Astrocyte of the cerebellum (primary cell): ENCODE measurements at regions not wholly inside any gene's neighbourhood (a gene's known extent, or its start where the extent isn't known, plus 50 kb on each side); places are given as distances from the start of the nearest gene placed in this dataset.
"Not testable (repeated sequence)": the region's sequence is repeated elsewhere in the genome, so short reads cannot be mapped to it uniquely, and the experiment has no call there.

Experiments used
- DNase-seq: peaks from one replicate; pipeline ENCODE4 v3.0.0-alpha.2; 2011; ENCODE audit warnings: low read depth
- H3K4me3 ChIP-seq: 2 replicates; pipeline ENCODE4 v1.5.1; 2011; ENCODE audit warnings: mild to moderate bottlenecking, low read depth, low read length, moderate library complexity
- in situ Hi-C: cut with HindIII; loops from 2 replicates; pipeline ENCODE4 v1.10.0; 2017; ENCODE audit warnings: low sequenced_read_pairs
- TF ChIP-seq, protein P1 (sequence below): IDR thresholded peaks from 2 replicates; pipeline ENCODE4 v1.5.1; 2012; ENCODE audit warnings: low read length, low read depth, moderate library complexity, mild to moderate bottlenecking; ENCODE audit errors: missing control alignments

DNA sequence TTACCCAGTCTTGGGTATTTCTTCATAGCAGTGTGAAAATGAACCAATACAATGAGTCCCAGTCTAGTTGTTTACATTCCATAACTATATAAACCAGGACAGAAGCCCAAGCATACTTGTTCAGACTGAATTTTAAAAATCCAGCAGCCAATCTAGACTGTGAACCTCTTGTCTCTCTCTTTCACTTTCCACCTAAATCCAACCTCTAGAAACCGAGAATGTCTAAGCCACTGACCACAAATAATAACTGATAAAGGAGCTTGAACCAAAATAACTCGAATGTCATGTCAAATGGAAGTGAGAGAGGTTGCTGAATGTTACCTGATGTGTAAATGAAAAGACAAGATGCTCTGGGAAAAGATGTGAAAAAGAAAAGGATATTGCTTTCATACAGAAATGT lies 544.7 kb downstream of the NLGN4X start:
- TF ChIP-seq, protein P1, sequence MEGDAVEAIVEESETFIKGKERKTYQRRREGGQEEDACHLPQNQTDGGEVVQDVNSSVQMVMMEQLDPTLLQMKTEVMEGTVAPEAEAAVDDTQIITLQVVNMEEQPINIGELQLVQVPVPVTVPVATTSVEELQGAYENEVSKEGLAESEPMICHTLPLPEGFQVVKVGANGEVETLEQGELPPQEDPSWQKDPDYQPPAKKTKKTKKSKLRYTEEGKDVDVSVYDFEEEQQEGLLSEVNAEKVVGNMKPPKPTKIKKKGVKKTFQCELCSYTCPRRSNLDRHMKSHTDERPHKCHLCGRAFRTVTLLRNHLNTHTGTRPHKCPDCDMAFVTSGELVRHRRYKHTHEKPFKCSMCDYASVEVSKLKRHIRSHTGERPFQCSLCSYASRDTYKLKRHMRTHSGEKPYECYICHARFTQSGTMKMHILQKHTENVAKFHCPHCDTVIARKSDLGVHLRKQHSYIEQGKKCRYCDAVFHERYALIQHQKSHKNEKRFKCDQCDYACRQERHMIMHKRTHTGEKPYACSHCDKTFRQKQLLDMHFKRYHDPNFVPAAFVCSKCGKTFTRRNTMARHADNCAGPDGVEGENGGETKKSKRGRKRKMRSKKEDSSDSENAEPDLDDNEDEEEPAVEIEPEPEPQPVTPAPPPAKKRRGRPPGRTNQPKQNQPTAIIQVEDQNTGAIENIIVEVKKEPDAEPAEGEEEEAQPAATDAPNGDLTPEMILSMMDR, result no peak
- no peak for DNase-seq
- in situ Hi-C loops, result no loop called here

DNA sequence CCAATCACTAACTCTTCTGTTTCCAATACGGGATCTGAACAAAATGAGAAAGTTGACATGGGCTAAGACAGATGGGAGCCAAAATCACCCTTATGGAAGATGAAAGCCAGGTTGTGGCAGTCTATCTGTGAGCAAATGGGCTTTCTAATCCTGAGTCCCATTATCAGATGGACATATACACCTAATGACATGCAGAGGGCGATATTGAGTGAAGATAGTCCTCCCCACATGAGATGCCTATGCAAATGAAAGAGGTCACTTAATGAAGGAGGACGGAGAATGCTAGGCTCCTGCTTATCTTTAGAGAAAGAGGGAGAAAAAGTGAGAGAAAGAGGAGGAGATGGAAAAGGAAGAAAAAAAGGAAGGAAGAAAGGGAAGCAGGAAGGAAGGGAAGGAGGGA lies 547.5 kb downstream of the NLGN4X start:
- TF ChIP-seq, protein P1, result peak; percentile 24
- in situ Hi-C loops, result no loop called here
- no peak overlapping the region for H3K4me3 ChIP-seq
- DNase-seq, result peak; percentile 8

More for the DNA sequence above, 544.7 kb downstream of the NLGN4X start:
- H3K4me3 ChIP-seq, result no peak overlapping the region

DNA sequence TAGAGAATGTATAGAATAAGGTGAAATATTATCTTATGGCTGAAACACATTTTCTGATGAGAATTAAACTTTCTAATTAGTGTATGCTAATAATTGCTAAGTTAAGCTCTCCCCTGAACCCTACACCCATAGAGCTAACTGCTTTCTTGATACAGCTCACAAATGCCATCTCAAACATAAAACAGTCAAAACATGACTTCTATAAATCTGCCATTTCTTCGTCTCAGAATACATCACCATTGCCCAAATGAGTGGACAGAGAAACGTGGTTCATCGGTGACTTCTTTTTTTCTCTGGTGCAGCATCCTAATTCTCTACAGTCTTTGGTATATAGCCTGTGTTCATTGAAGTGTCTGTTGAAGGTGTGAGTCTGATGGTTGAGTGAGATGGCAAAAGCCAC lies 554.6 kb downstream of the NLGN4X start:
- TF ChIP-seq, protein P1, result no peak
- DNase-seq, result no peak
- H3K4me3 ChIP-seq, result no peak overlapping the region
- in situ Hi-C loops, result no loop called here

DNA sequence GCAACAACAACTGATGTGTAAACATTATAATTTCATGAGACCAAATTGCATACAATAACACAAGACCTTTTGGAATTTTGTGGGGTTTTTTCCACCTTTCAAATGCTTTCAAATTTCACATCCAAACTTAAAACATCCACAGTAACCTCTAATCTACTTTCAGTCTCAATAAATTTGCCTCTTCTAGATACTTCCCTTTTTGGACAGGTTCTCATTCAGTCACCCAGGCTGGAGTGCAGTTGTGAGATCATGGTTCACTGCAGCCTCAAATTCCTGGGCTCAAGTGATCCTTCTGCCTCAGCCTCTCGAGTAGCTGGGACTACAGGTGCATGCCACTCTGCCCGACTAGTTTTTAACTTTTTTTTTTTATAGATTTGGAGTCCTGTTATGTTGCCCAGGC lies 556.6 kb downstream of the NLGN4X start:
- in situ Hi-C loops, result no loop called here
- no peak for DNase-seq
- H3K4me3 ChIP-seq, result no peak overlapping the region
- TF ChIP-seq, protein P1, result no peak

DNA sequence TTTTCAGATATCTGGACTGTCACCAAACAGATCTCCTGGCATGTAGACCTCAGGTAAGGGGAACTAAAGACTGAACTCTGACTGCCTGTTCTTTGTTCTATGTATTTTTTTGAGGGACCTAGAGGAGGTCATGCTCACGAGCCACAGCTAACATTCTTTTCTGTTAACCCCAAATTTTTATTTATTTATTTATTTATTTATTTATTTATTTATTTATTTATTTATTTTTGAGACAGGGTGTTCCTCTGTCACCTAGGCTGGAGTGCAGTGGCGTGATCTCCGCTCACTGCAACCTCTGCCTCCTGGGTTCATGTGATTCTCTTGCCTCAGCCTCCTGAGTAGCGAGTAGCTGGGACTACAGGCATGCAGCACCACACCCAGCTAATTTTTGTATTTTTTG lies 562.0 kb downstream of the NLGN4X start:
- in situ Hi-C loops, H3K4me3 ChIP-seq, DNase-seq: not testable (repeated sequence)

DNA sequence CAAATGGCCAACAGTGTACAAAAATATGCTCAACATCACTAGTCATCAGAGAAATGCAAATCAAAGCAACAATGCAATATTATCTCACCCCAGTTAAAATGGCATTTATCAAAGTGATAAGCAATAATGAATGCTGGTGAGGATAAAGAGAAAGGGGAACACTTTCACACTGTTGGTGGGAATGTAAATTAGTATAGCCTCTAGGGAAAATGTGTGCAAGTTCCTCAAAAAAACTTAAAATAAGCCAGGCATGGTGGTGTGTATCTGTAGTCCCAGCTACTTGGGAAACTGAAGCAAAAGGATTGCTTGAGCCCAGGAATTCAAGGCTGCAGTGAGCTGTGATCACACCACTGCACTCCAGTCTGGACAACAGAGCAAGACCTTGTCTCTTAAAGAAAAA lies 572.1 kb downstream of the NLGN4X start:
- in situ Hi-C loops, result no loop called here
- H3K4me3 ChIP-seq, result no peak overlapping the region
- TF ChIP-seq, protein P1, result no peak
- DNase-seq, result no peak

DNA sequence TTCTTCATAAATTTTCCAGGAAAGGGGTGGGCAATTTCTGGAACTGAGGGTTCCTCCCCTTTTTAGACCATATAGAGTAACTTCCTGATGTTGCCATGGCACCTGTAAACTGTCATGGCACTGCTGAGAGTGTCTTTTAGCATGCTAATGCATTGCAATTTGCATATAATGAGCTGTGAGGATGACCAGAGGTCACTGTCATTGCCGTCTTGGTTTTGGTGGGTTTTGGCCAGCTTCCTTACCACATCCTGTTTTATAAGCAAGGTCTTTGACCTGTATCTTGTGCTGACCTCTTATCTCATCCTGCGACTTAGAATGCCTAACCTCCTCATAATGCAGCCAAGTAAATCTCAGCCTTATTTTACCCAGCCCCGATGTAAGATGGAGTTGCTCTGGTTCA lies 577.8 kb downstream of the NLGN4X start:
- TF ChIP-seq, protein P1, result no peak
- H3K4me3 ChIP-seq, result no peak overlapping the region
- no peak for DNase-seq
- in situ Hi-C loops, result no loop called here
